Lung (tissue), 11 donors: ENCODE measurements at regions not wholly inside any gene's neighbourhood (a gene's known extent, or its start where the extent isn't known, plus 50 kb on each side); places are given as distances from the start of the nearest gene placed in this dataset.
"Not testable (repeated sequence)": the region's sequence is repeated elsewhere in the genome, so short reads cannot be mapped to it uniquely, and the experiment has no call there.

Experiments
- ATAC-seq: fragments of 200-7000 bp; cut with Tn5 transposase; one replicate; pipeline ENCODE4 v1.9.1; 2020; ENCODE audit warnings: moderate number of reproducible peaks; ENCODE audit not compliant: insufficient read depth, low FRiP score
- DNase-seq, 3 donors: peaks; one replicate each; pipeline ENCODE4 v3.0.0-alpha.2; 2013 to 2017
- H3K27ac ChIP-seq, 2 donors: one replicate each; pipeline ENCODE4 v1.5.1; 2013; ENCODE audit warnings: mild to moderate bottlenecking in 2 of 2, moderate library complexity in 2 of 2, control low read depth in 1 of 2, inconsistent platforms in 1 of 2, low read depth in 1 of 2, low read length in 1 of 2
- H3K27me3 ChIP-seq, 3 donors: one replicate each; pipeline ENCODE4 v1.5.1; 2013; ENCODE audit warnings: low read length in 2 of 3; ENCODE audit not compliant: control insufficient read depth in 3 of 3, insufficient read depth in 3 of 3
- H3K36me3 ChIP-seq, 4 donors: one replicate each; pipeline ENCODE4 v1.5.1; 2013; ENCODE audit warnings: low read length in 4 of 4, mild to moderate bottlenecking in 1 of 4, moderate library complexity in 1 of 4; ENCODE audit not compliant: control insufficient read depth in 4 of 4, insufficient read depth in 4 of 4
- H3K4me1 ChIP-seq, 5 donors: one replicate each; pipeline ENCODE4 v1.5.1; 2013; ENCODE audit warnings: low read length in 5 of 5, mild to moderate bottlenecking in 2 of 5, moderate library complexity in 1 of 5; ENCODE audit not compliant: control insufficient read depth in 5 of 5, insufficient read depth in 5 of 5
- H3K4me3 ChIP-seq: one replicate; pipeline ENCODE4 v1.5.1; 2013; ENCODE audit warnings: mild to moderate bottlenecking, control low read depth, moderate library complexity
- H3K9ac ChIP-seq, 2 donors: one replicate each; pipeline ENCODE4 v1.5.1; 2013; ENCODE audit warnings: low read length in 2 of 2, control low read depth in 1 of 2; ENCODE audit not compliant: insufficient read depth in 1 of 2
- H3K9me3 ChIP-seq, 4 donors: one replicate each; pipeline ENCODE4 v1.5.1; 2013; ENCODE audit warnings: low read length in 3 of 4, mild to moderate bottlenecking in 1 of 4, moderate library complexity in 1 of 4; ENCODE audit not compliant: control insufficient read depth in 4 of 4, insufficient read depth in 3 of 4
- CTCF ChIP-seq: IDR thresholded peaks from 2 replicates; pipeline ENCODE4 v1.5.1; 2012; ENCODE audit warnings: mild to moderate bottlenecking; ENCODE audit errors: control extremely low read depth, extremely low read depth
- WGBS, 2 donors: extraction: QIAGEN DNeasy Blood & Tissue Kit; methylation state at CpG; one replicate each; pipeline ENCODE4 v1.1.7; 2013; 5-methylcytosine and 5-hydroxymethylcytosine counted together
- donor health status: control.
- donor health status: control.
- donor health status: Bipolar disorder and iron deficiency.
- donor health status: healthy.
- donor health status: DM: yes; HTN: yes; CAD: no.

DNA sequence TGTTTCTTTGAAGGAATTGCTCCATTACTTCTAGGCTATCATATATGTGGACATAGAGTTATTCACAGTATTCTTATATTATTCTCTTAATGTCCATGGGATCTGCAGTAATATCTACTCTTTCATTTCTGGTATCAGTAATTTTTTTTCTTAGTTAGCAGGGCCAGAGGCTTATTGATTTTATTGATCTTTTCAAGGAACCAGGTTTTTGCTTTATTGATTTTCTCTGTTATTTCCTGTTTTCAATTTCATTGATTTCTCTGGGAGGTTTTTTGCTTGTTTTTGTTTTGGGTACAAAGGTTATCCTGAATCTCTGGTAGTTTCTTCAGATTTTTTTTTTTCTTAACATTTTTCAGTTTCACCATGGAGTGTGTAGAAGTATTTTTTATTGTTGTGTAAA, 60.1 kb upstream of the AP4E1 start:
- no peaks in the 10 kb centered on the region for H3K36me3 ChIP-seq
- H3K9me3 ChIP-seq, result peaks cover 0 to 7% (median 0%) of the 10 kb centered on the region in 4 donors
- no peak for ATAC-seq

GRCh38 chr15:50845181-50845580, 63.3 kb upstream of the AP4E1 start:
- not testable (repeated sequence) for H3K9ac ChIP-seq, ATAC-seq, H3K27ac ChIP-seq, H3K4me3 ChIP-seq, H3K4me1 ChIP-seq, H3K27me3 ChIP-seq, H3K36me3 ChIP-seq, DNase-seq, H3K9me3 ChIP-seq
- WGBS, 2 donors, result 79 to 80% methylated on average over 1 of the region's 1 CpG

More for the DNA sequence above, 60.1 kb upstream of the AP4E1 start:
- H3K9ac ChIP-seq, result no peak overlapping the region
- no peak for TF ChIP-seq CTCF
- DNase-seq, result no peak
- no peaks in the 10 kb centered on the region for H3K4me1 ChIP-seq
- no peak overlapping the region for H3K4me3 ChIP-seq
- no peaks in the 10 kb centered on the region for H3K27me3 ChIP-seq
- H3K27ac ChIP-seq, result no peak overlapping the region

DNA sequence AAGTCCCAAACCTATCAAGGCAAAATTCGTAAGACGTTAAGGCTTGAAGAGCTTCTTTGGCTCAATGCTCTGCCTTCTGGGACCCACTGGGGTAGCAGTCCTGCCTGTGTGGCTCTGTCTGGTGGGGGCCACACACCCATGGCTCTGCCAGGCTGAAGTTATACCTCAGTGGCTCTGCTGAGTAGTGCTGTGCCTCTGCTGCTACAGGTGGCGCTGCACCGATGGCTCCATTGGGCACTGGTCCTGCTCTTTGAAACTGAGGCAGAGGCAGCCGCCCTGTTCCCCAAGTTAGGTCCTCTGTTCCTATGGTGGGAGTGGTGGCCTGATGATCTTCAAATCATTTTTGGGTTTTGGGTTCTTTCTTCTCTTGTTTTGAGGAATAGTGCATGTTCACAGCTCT, 68.0 kb upstream of the AP4E1 start:
- no peak overlapping the region for H3K9ac ChIP-seq
- no peaks in the 10 kb centered on the region for H3K36me3 ChIP-seq
- no peak overlapping the region for H3K27ac ChIP-seq
- ATAC-seq (no peak), DNase-seq (no peak)
- H3K9me3 ChIP-seq, result peaks cover 0 to 7% (median 0%) of the 10 kb centered on the region in 4 donors
- no peak overlapping the region for H3K4me3 ChIP-seq
- 96 to 97% methylated on average over 5 of the region's 5 CpGs for WGBS, 2 donors
- H3K27me3 ChIP-seq, result no peaks in the 10 kb centered on the region
- H3K4me1 ChIP-seq, result no peaks in the 10 kb centered on the region
- TF ChIP-seq CTCF, result no peak

- H3K4me1 ChIP-seq, result no peaks in the 10 kb centered on the region
- H3K9ac ChIP-seq, result no peak overlapping the region
- ATAC-seq (no peak), DNase-seq (no peak)
- H3K27me3 ChIP-seq, result no peaks in the 10 kb centered on the region
- no peak overlapping the region for H3K4me3 ChIP-seq
- H3K27ac ChIP-seq, result no peak overlapping the region
- TF ChIP-seq CTCF, result no peak
- no peaks in the 10 kb centered on the region for H3K36me3 ChIP-seq
- no peaks in the 10 kb centered on the region for H3K9me3 ChIP-seq
- 92 to 94% methylated on average over 9 of the region's 9 CpGs for WGBS, 2 donors
These were observed 71.2 kb upstream of the AP4E1 start for GRCh38 chr15:50837256-50837770.
